MCF 10A (cell line): ENCODE measurements at regions not wholly inside any gene's neighbourhood (a gene's known extent, or its start where the extent isn't known, plus 50 kb on each side); places are given as distances from the start of the nearest gene placed in this dataset.

Experiments
- BruUV-seq: library from RNA; stranded (reverse); fragments of 400-500 nt; replicated peaks from 2 replicates; lab custom pipeline; 2021; lab: Mats Ljungman, UMichigan
- CTCF ChIA-PET: fragments of 300-600 bp; sonication (Branson Sonifier 250); formaldehyde crosslinking; extraction: SDS; loops from one replicate; lab custom pipeline; 2021; ENCODE audit warnings: antibody characterized with exemption, inconsistent platforms; lab: Yijun Ruan, JAX
- POLR2A ChIA-PET: fragments of 300-600, 350-650 bp; sonication (Branson Sonifier 250); formaldehyde crosslinking; extraction: SDS; loops from one replicate; lab custom pipeline; 2020; ENCODE audit warnings: antibody characterized with exemption, inconsistent platforms; lab: Yijun Ruan, JAX
- DNase-seq: peaks from one replicate; pipeline ENCODE4 v3.0.0-alpha.2; 2018; ENCODE audit not compliant: unreplicated experiment
- H3K27ac Mint-ChIP-seq: one replicate; pipeline ENCODE4 v1.8.0; 2022; ENCODE audit warnings: mild to moderate bottlenecking, low read depth, mixed read lengths; ENCODE audit not compliant: unreplicated experiment
- H3K27me3 Mint-ChIP-seq: one replicate; pipeline ENCODE4 v1.8.0; 2022; ENCODE audit warnings: mixed read lengths; ENCODE audit not compliant: insufficient read depth, unreplicated experiment
- H3K36me3 Mint-ChIP-seq: one replicate; pipeline ENCODE4 v1.8.0; 2022; ENCODE audit warnings: mild to moderate bottlenecking, moderate library complexity, mixed read lengths; ENCODE audit not compliant: insufficient read depth, unreplicated experiment
- H3K4me1 Mint-ChIP-seq: one replicate; pipeline ENCODE4 v1.8.0; 2022; ENCODE audit warnings: mixed read lengths; ENCODE audit not compliant: insufficient read depth, unreplicated experiment
- H3K4me3 Mint-ChIP-seq: one replicate; pipeline ENCODE4 v1.8.0; 2022; ENCODE audit warnings: mild to moderate bottlenecking, moderate library complexity, mixed read lengths; ENCODE audit not compliant: unreplicated experiment
- H3K9me3 Mint-ChIP-seq: one replicate; pipeline ENCODE4 v1.8.0; 2022; ENCODE audit warnings: mixed read lengths; ENCODE audit not compliant: unreplicated experiment
- intact Hi-C: fragments of 100-400 bp; cut with micrococcal nuclease; formaldehyde crosslinking; loops from 2 replicates; pipeline ENCODE4 v1.14.1; 2022
- TF ChIP-seq, protein P1 (sequence below): fragments of 200-600 bp; IDR thresholded peaks from one replicate; pipeline ENCODE4 v1.8.0; 2022; ENCODE audit warnings: antibody characterized with exemption, mild to moderate bottlenecking; ENCODE audit not compliant: unreplicated experiment

DNA sequence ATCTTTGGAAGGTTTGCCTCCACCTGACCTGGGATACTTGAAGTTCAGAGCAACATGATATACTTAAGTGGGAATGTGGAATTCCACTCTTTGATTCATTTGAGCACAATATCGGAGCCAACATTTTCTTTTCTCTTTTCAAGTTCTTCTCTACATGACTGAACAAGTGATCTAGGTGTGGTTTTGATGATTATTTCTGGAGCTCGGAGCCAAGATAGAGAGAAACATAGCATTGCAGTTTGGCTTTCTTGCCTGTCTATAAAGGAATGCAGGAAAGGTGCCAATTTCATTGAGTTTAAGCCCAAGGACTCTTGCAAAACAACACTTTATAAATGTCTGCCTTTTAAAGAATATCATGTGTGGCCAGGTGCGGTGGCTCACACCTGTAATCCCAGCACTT lies 124.2 kb upstream of the FAM83B start:
- H3K36me3 Mint-ChIP-seq: no peaks in the 10 kb centered on the region
- ChIA-PET POLR2A (interaction anchor here (0.7 to 1.7 kb wide), 6 partner anchors 23 to 793 kb away, joined by 3 to 12 read pairs (median 4); no protein-coding TSS in a partner anchor), CTCF (interaction anchor here (0.6 kb wide), 1 partner anchor 25 kb away, joined by 4 read pairs; no protein-coding TSS in a partner anchor)
- DNase-seq: peak; percentile 89
- H3K27ac Mint-ChIP-seq: peak overlapping the region; percentile 40
- peak overlapping the region; percentile 22 for H3K4me3 Mint-ChIP-seq
- BruUV-seq: no TSS peak
- TF ChIP-seq, protein P1, sequence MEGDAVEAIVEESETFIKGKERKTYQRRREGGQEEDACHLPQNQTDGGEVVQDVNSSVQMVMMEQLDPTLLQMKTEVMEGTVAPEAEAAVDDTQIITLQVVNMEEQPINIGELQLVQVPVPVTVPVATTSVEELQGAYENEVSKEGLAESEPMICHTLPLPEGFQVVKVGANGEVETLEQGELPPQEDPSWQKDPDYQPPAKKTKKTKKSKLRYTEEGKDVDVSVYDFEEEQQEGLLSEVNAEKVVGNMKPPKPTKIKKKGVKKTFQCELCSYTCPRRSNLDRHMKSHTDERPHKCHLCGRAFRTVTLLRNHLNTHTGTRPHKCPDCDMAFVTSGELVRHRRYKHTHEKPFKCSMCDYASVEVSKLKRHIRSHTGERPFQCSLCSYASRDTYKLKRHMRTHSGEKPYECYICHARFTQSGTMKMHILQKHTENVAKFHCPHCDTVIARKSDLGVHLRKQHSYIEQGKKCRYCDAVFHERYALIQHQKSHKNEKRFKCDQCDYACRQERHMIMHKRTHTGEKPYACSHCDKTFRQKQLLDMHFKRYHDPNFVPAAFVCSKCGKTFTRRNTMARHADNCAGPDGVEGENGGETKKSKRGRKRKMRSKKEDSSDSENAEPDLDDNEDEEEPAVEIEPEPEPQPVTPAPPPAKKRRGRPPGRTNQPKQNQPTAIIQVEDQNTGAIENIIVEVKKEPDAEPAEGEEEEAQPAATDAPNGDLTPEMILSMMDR: no peak
- peaks cover 16% of the 10 kb centered on the region for H3K4me1 Mint-ChIP-seq
- no peaks in the 10 kb centered on the region for H3K9me3 Mint-ChIP-seq
- no peaks in the 10 kb centered on the region for H3K27me3 Mint-ChIP-seq
- intact Hi-C loops: no loop called here

DNA sequence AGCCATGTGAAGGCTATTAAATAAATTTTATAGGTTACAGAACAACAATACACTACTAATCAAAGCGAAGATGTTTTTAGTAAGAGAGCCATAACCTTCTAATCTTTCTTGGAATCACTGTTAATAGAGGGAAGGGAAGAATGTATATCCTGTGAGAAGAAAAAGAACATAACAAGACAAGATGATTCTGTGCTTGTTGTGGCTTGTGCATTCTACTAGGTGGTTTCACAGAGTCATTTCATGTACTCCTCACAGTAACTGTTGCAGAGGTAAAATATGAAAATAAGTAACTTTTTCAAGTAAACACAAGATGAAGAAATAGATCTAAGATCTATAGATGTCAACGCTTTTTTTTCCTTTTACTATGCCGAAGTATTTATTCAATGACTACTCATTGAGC lies 116.9 kb upstream of the FAM83B start:
- BruUV-seq: no TSS peak
- Mint-ChIP-seq H3K36me3 (no peaks in the 10 kb centered on the region), H3K27ac (no peak overlapping the region), H3K9me3 (peaks cover 14% of the 10 kb centered on the region), H3K4me3 (no peak overlapping the region), H3K27me3 (no peaks in the 10 kb centered on the region), H3K4me1 (peaks cover 12% of the 10 kb centered on the region)
- intact Hi-C loops: no loop called here
- CTCF ChIA-PET: no interaction called here
- no peak for DNase-seq
- POLR2A ChIA-PET: no interaction called here
- TF ChIP-seq, protein P1: no peak

DNA sequence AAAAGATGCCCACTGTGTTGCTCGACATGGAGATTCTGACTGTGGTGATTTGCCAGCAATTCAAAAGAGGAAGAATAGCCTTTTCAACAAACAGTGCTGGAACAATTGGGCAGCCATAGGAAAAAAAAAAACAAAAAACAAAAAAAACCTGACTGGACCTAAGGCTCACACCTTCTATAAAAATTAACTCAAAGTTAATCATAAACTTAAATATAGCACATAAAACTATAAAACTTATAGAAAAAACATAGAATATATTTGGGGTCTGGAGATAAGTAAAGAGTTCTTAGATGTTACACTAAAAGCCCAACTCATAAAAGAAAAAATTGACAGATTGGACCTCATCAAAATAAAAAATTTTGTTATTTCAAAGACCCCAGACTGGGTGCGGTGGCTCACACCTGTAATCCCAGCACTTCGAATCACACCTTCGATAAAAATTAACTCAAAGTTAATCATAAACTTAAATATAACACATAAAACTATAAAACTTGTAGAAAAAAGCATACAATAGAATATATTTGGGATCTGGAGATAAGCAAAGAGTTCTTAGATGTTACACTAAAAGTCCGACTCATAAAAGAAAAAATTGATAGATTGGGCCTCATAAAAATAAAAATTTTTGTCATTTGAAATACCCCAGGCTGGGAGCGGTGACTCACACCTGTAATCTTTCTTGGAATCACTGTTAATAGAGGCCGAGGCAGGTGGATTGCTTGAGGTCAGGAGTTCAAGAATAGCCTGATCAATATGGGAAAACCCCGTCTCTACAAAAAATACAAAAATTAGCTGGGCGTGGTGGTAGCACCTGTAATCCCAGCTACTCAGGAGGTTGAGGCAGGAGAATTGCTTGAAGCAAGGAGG lies 115.6 kb upstream of the FAM83B start:
- TF ChIP-seq, protein P1: no peak
- H3K4me3 Mint-ChIP-seq: no peak overlapping the region
- no peaks in the 10 kb centered on the region for H3K27me3 Mint-ChIP-seq
- no peak for DNase-seq
- ChIA-PET POLR2A (no interaction called here), CTCF (interaction anchor here (0.6 to 0.8 kb wide), 3 partner anchors 14 to 600 kb away, joined by 3 to 4 read pairs (median 3); no protein-coding TSS in a partner anchor)
- H3K9me3 Mint-ChIP-seq: peaks cover 14% of the 10 kb centered on the region
- no peaks in the 10 kb centered on the region for H3K36me3 Mint-ChIP-seq
- no TSS peak for BruUV-seq
- intact Hi-C loops: no loop called here
- peaks cover 12% of the 10 kb centered on the region for H3K4me1 Mint-ChIP-seq
- no peak overlapping the region for H3K27ac Mint-ChIP-seq

DNA sequence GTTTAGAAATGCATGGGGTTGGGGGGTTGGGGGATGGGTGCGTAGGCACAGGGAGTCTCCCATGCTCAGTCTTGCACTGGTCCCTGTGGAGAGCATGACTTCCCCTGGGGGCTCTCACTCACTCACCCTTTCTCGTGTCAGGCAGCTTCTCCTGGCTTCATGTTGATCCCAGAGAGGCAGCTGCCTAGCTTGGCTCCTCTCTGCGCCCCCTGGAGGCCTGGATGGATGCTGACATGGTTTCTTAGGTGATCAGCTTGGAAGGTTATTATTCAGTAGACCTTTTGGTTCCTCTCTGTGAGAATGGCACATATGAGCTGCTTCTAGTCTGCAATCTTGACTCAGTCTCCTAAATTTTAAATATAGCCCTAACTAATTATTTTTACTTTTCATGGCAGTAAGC lies 109.3 kb upstream of the FAM83B start:
- Mint-ChIP-seq H3K4me3 (no peak overlapping the region), H3K27ac (no peak overlapping the region), H3K4me1 (no peaks in the 10 kb centered on the region), H3K36me3 (peaks cover 4% of the 10 kb centered on the region), H3K27me3 (no peaks in the 10 kb centered on the region), H3K9me3 (peaks cover 22% of the 10 kb centered on the region)
- intact Hi-C loops: no loop called here
- ChIA-PET CTCF (interaction anchor here (0.8 kb wide), 1 partner anchor 20 kb away, joined by 4 read pairs; no protein-coding TSS in a partner anchor), POLR2A (no interaction called here)
- DNase-seq: no peak
- no TSS peak for BruUV-seq
- TF ChIP-seq, protein P1: peak; percentile 24
